GM12878 (cell line): ENCODE measurements at regions not wholly inside any gene's neighbourhood (a gene's known extent, or its start where the extent isn't known, plus 50 kb on each side); places are given as distances from the start of the nearest gene placed in this dataset.

ENCODE experiments used
- ATAC-seq: fragments of 200-7000 bp; cut with Tn5 transposase; 3 replicates; pipeline ENCODE4 v1.9.1; 2020; ENCODE audit warnings: mild to moderate bottlenecking, moderate library complexity
- BruUV-seq: library from RNA; stranded (reverse); fragments of 400-500 nt; replicated peaks from 2 replicates; lab custom pipeline; 2021; lab: Mats Ljungman, UMichigan
- CTCF ChIA-PET: fragments of 300-600 bp; sonication (Branson Sonifier 250); formaldehyde crosslinking; extraction: SDS; loops from one replicate; lab custom pipeline; 2021; ENCODE audit warnings: inconsistent platforms; lab: Yijun Ruan, JAX
- POLR2A ChIA-PET: fragments of 350-600 bp; formaldehyde crosslinking; extraction: SDS; loops from one replicate; lab custom pipeline; 2021; ENCODE audit warnings: inconsistent platforms; lab: Charles Lee
- RAD21 ChIA-PET: fragments of 300-600 bp; sonication (Branson Sonifier 250); formaldehyde crosslinking; loops from one replicate; lab custom pipeline; 2023; ENCODE audit warnings: antibody characterized with exemption; ENCODE audit not compliant: unreplicated experiment; lab: Charles Lee
- SMC1A ChIA-PET: fragments of 300-600 bp; sonication (Branson Sonifier 250); formaldehyde crosslinking; loops from one replicate; lab custom pipeline; 2023; ENCODE audit not compliant: unreplicated experiment, uncharacterized antibody; lab: Charles Lee
- DNase-seq: peaks from one replicate; pipeline ENCODE4 v3.0.0-alpha.2; 2011; ENCODE audit warnings: low read depth, low spot score
- FAIRE-seq: peaks from 3 replicates; lab custom pipeline; 2011; peaks lifted over from hg19 to GRCh38; lab: Jason Lieb, UNC
- H2AFZ ChIP-seq: 2 replicates; pipeline ENCODE4 v1.6.0; 2011; ENCODE audit warnings: low read depth, low read length, control low read depth; ENCODE audit not compliant: control insufficient read depth
- H3K27ac ChIP-seq: 2 replicates; pipeline ENCODE4 v1.5.1; 2011; ENCODE audit warnings: control low read depth; ENCODE audit not compliant: control insufficient read depth, insufficient read depth
- H3K27me3 ChIP-seq, 2 experiments: replicated peaks in 1 of 2; 2 replicates each; pipeline versions ENCODE4 v1.6.0 to v1.6.1; 2011; ENCODE audit warnings: low read length in 1 of 2; ENCODE audit not compliant: control insufficient read depth in 2 of 2, insufficient read depth in 2 of 2
- H3K36me3 ChIP-seq, 2 experiments: 2 replicates each; pipeline ENCODE4 v1.5.1; 2011; ENCODE audit warnings: low read length in 1 of 2; ENCODE audit not compliant: control insufficient read depth in 2 of 2, insufficient read depth in 2 of 2
- H3K4me1 ChIP-seq: 2 replicates; pipeline ENCODE4 v1.6.1; 2011; ENCODE audit warnings: mild to moderate bottlenecking, low read length, moderate library complexity, mixed read lengths; ENCODE audit not compliant: control insufficient read depth, insufficient read depth
- H3K4me2 ChIP-seq: 2 replicates; pipeline ENCODE4 v1.6.0; 2011; ENCODE audit warnings: control low read depth; ENCODE audit not compliant: control insufficient read depth, insufficient read depth
- H3K4me3 ChIP-seq: fragments of 200-600 bp; sonication (generic); 2 replicates; pipeline ENCODE4 v1.5.1; 2016
- H3K79me2 ChIP-seq: 2 replicates; pipeline ENCODE4 v1.6.0; 2011; ENCODE audit warnings: low read length; ENCODE audit not compliant: control insufficient read depth, insufficient read depth
- H3K9ac ChIP-seq: 2 replicates; pipeline ENCODE4 v1.8.0; 2011; ENCODE audit warnings: low read length, control low read depth, mixed read lengths; ENCODE audit not compliant: control insufficient read depth, insufficient read depth
- H3K9me3 ChIP-seq: replicated peaks from 3 replicates; pipeline ENCODE4 v1.5.1; 2011; ENCODE audit warnings: mild to moderate bottlenecking, low read length; ENCODE audit not compliant: control insufficient read depth, insufficient read depth
- H4K20me1 ChIP-seq: 2 replicates; pipeline ENCODE4 v1.6.0; 2011; ENCODE audit not compliant: control insufficient read depth, insufficient read depth
- HDGF ChIP-seq: fragments of 450-650 bp; IDR thresholded peaks from 2 replicates; pipeline ENCODE4 v1.6.1; 2016; ENCODE audit warnings: antibody characterized with exemption
- JUND ChIP-seq: IDR thresholded peaks from 2 replicates; pipeline ENCODE4 v1.6.1; 2012; ENCODE audit warnings: low read depth, mild to moderate bottlenecking, low read length, improper control_type of control experiment, moderate library complexity
- NFYB ChIP-seq: IDR thresholded peaks from 2 replicates; pipeline ENCODE4 v1.6.1; 2011; ENCODE audit warnings: low read depth, mild to moderate bottlenecking, low read length, improper control_type of control experiment, moderate library complexity; ENCODE audit not compliant: insufficient read depth
- PAX5 ChIP-seq: IDR thresholded peaks from 2 replicates; pipeline ENCODE4 v1.6.1; 2011; ENCODE audit warnings: low read depth, low read length, borderline replicate concordance
- RAD21 ChIP-seq: IDR thresholded peaks from 2 replicates; pipeline ENCODE4 v1.6.1; 2011; ENCODE audit warnings: mild to moderate bottlenecking, low read depth, low read length, moderate library complexity; ENCODE audit not compliant: insufficient read depth
- RAD51 ChIP-seq: fragments of 450-650 bp; IDR thresholded peaks from 2 replicates; pipeline ENCODE4 v1.6.1; 2016; ENCODE audit warnings: moderate library complexity, mild to moderate bottlenecking, inconsistent platforms
- RELB ChIP-seq: fragments of 450-650 bp; IDR thresholded peaks from 2 replicates; pipeline ENCODE4 v1.6.1; 2017; ENCODE audit warnings: low read depth, mild to moderate bottlenecking, moderate library complexity
- YBX1 ChIP-seq: fragments of 450-650 bp; IDR thresholded peaks from 2 replicates; pipeline ENCODE4 v1.6.1; 2016; ENCODE audit warnings: antibody characterized with exemption
- ZNF207 ChIP-seq: fragments of 450-650 bp; IDR thresholded peaks from 2 replicates; pipeline ENCODE4 v1.6.1; 2014; ENCODE audit warnings: antibody characterized with exemption, mild to moderate bottlenecking, borderline replicate concordance
- ZNF622 ChIP-seq: fragments of 450-650 bp; IDR thresholded peaks from 2 replicates; pipeline ENCODE4 v1.6.1; 2017; ENCODE audit warnings: mild to moderate bottlenecking, inconsistent platforms
- WGBS: methylation state at CpG from one replicate; pipeline ENCODE4 v1.1.6; 2016; ENCODE audit warnings: low lambda C conversion rate; ENCODE audit not compliant: insufficient replicate concordance, insufficient coverage; ENCODE audit errors: missing lambda C conversion rate; 5-methylcytosine and 5-hydroxymethylcytosine counted together
- in situ Hi-C: fragments of 300-500 bp; cut with MboI; formaldehyde crosslinking; loops from 9 replicates; pipeline ENCODE4 v1.14.3; 2018; ENCODE audit warnings: mixed read lengths
- intact Hi-C: fragments of 100-400 bp; cut with micrococcal nuclease; formaldehyde crosslinking; loops from one replicate; pipeline ENCODE4 v1.14.2; 2022; ENCODE audit not compliant: unreplicated experiment
- TF ChIP-seq, protein P1 (sequence below): fragments of 450-650 bp; IDR thresholded peaks from 2 replicates; pipeline ENCODE4 v1.6.1; 2017; ENCODE audit warnings: mild to moderate bottlenecking

GRCh38 chr14:106227793-106228192, 701.4 kb downstream of the TMEM121 start (continued):
- TF ChIP-seq PAX5 = no peak
- no peak for TF ChIP-seq JUND
- TF ChIP-seq RAD51 = no peak
- no peak for TF ChIP-seq RAD21
- TF ChIP-seq, protein P1, sequence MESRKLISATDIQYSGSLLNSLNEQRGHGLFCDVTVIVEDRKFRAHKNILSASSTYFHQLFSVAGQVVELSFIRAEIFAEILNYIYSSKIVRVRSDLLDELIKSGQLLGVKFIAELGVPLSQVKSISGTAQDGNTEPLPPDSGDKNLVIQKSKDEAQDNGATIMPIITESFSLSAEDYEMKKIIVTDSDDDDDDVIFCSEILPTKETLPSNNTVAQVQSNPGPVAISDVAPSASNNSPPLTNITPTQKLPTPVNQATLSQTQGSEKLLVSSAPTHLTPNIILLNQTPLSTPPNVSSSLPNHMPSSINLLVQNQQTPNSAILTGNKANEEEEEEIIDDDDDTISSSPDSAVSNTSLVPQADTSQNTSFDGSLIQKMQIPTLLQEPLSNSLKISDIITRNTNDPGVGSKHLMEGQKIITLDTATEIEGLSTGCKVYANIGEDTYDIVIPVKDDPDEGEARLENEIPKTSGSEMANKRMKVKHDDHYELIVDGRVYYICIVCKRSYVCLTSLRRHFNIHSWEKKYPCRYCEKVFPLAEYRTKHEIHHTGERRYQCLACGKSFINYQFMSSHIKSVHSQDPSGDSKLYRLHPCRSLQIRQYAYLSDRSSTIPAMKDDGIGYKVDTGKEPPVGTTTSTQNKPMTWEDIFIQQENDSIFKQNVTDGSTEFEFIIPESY = no peak
- TF ChIP-seq ZNF622 = no peak
- no peak for TF ChIP-seq NFYB
- TF ChIP-seq ZNF207 = no peak

DNA sequence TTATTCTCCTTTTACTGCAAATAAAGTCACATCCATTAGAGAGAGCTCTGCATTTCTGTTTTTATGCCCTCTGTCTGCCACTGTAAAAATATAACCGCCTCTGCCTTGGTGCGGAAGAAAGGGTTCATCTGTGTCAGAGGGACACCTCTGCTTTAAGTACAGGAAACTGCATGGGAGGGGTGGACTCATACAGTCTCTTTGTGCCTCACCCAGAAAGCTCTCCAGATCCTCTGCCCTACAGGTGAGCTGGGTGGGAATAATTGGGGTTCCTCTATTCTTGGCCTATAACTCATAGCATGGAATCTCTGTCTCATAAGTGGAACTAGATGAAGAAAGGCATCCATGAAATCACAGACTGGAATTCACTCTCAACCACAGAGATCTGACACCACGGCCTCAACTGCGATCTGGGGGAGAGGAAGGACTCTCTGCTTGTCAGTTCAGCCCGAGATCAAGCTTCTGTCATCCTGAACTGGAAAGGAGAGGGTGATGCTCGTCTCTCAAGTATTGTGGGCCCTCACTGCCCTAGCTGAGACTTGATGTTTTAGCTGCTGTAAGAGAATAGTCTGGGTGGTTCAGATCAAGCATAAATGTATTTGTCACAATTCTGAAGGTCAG, 702.3 kb downstream of the TMEM121 start:
- WGBS = 22% methylated on average over 6 of the region's 6 CpGs
- H3K4me3 ChIP-seq = no peak overlapping the region
- no peak for DNase-seq

More for the DNA sequence above, 702.3 kb downstream of the TMEM121 start:
- no peaks in the 10 kb centered on the region for H4K20me1 ChIP-seq
- no peak overlapping the region for H2AFZ ChIP-seq
- intact Hi-C loops (no loop called here), in situ Hi-C loops (no loop called here)
- ChIA-PET RAD21 (no interaction called here), POLR2A (no interaction called here), CTCF (interaction anchor here (0.5 to 1.1 kb wide), 3 partner anchors 10 to 189 kb away, joined by 3 to 4 read pairs (median 3); no protein-coding TSS in a partner anchor), SMC1A (no interaction called here)
- H3K36me3 ChIP-seq = no peaks in the 10 kb centered on the region
- H3K9ac ChIP-seq = no peak overlapping the region
- FAIRE-seq (no peak), ATAC-seq (no peak)
- H3K27ac ChIP-seq = no peak overlapping the region
- H3K27me3 ChIP-seq = no peaks in the 10 kb centered on the region
- no peak overlapping the region for H3K4me2 ChIP-seq
- TF ChIP-seq YBX1 = no peak
- TF ChIP-seq RELB = no peak
- TF ChIP-seq HDGF = no peak
- no peaks in the 10 kb centered on the region for H3K79me2 ChIP-seq
- H3K4me1 ChIP-seq = no peaks in the 10 kb centered on the region
- BruUV-seq = no TSS peak
- no peaks in the 10 kb centered on the region for H3K9me3 ChIP-seq
